Stimulated activated CD4-positive, alpha-beta T cell treated with anti-CD3 and anti-CD28 coated beads, Interleukin-1b, Interleukin-23, amount 100 ng/mL, for 48 hours (primary cell): ENCODE measurements at regions not wholly inside any gene's neighbourhood (a gene's known extent, or its start where the extent isn't known, plus 50 kb on each side); places are given as distances from the start of the nearest gene placed in this dataset.

ENCODE experiments used
- DNase-seq: peaks from one replicate; pipeline ENCODE4 v3.0.0-alpha.2; 2020

DNA sequence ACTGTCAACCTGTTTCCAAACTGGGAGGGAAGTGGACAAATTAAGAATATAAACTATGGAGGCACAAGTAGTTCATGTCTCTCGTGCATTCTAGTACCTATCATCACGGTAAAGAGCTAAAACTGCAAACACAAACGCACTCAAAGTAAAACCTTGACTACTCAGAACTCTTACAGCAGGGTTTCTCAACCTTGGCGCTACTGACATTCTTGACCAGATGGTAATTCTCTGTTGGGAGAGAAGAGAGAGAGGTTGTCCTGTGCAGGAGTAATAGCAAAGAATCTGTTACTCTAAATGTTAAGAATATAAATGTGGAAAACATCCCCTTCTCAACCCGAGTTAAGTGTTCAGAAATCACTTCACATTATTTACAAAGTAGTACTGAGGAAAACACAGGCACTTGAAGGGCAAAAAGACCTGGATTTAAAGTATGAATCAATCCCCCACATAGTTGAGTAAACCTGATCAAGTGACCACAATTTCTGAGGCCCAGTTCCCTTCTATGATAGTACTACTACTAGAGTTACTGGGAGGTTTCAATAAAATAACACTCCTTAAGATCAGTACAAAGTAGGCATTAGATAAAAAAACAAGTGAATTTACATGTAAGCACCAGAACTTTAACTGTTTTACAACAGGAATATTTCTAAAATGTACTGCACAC, 73.1 kb upstream of the ARHGAP32 start:
- DNase-seq, result no peak

DNA sequence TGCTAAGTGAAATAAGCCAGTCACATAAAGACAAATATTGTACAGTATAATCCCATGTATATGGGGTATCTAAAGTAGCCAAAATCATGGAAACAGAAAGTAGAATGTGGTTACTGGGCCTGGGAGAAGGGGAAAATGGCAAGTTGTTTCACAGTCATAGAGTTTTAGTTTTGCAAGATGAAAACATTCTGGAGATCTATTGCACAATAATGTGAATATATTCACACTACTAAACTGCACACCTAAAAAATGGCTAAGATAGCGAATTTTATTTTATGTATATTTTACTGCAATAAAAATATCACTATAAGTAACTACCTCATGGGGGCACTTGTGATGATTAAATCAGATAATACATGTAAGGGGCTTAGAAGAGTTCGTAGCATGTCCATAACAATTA, 72.0 kb upstream of the ARHGAP32 start:
- DNase-seq, result no peak

DNA sequence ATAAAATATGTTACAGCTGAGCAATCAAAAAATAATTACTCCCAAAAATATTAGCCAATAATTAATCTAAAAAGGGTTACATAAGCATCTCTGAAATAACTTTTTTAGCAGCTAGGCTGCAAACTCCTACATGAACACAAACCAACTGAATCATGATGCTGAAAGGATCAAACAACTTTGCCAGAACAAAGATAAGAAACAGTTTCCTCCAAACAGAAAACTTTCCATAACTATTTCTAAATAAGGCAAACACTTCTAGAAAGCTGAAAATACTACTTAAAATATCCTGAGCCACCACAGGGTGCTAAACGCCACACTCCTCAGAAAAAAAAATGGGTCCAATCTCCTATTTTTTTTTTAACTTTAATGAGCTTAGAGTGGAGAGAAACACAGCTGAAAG, 68.6 kb upstream of the ARHGAP32 start:
- DNase-seq, result no peak

DNA sequence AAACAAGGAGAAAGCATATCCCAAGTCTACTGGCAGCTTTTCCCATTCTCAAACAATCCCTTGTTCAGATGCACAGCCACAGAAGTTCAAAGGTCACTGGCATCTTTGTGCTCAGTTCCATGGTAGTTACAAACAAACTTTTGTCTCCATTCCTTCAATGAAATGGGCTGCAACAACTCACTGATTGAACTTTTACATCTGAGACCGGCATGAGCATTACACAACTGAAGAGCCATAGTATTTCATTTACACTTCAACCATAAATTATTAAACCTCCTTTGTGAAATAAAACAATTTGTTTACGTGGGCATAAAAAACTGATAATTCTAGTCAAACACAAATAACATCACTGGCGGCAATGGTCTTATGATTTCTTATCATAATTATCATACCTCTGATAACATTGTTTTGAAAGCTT, 67.8 kb upstream of the ARHGAP32 start:
- DNase-seq, result no peak

DNA sequence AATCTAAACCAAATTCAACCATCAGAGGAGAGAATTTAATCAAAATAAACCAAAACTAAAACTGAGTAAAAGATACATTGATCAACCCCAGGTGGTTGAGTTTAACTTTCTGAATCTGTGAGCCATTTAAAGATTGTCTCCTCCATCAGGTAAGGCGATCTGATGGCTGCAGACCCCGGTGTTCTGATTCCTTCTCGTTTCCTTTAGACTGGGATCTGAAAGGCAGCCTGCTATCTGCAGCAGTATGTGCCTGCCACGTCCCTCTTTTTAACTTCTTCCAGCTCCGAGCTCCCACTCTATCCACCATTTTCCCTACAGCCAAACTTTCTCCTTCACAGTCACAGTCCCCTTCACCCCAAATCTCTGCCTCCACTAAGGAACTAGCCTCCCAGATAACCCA, 66.1 kb upstream of the ARHGAP32 start:
- no peak for DNase-seq

DNA sequence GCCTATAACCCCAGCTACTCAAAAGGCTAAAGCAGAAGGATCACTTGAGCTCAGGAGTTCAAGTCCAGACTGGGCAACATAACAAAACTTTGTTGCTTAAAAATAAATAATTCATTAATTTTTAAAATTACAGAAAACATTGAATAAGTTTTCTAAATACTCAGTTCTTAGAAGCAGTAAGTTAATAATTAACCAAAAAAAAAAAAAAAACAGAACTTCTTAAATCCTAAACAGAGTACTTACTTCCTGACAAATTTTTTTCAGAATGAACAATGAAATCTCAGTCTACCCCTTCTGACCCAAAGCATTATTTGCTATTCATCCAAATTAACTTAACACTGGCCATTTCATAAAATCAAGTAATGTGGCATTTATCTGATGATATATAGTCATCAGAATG, 65.4 kb upstream of the ARHGAP32 start:
- DNase-seq, result no peak

DNA sequence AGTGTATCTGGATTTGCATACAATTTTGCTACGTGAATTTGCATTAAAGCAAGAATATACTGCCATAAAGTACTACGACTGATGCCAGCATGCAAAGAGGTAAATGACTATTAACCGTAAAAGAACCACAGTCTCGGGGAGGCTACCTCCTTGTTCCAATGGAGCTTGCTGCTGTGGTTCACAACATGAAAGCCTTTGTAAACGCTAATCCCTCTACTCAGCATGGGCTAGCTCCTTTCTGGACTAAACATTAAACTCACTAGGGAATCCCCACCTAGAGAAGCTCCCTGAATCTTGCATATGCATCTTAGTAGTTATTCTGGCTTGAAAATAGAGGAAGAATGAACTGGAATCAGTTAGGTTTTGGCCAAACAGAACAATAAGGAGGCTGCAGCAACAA, 60.5 kb upstream of the ARHGAP32 start:
- DNase-seq, result no peak

DNA sequence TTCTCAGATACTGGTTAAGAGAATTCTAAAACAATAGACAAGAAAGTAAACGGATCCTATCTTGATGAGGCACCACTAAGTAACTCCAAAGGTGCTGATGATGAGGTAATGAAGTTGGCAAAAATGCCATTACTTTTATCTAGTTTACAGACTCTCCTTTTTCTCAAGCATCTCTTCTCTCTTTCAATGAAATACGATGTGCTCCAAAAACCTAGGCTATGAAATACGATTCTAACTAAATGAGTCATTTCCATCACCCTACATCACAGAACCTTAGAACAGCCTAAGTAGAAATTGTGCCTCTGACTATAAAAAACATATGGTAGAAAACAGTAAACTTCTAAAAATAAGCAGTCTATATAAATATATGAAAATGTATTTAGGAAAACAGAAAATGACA, 58.9 kb upstream of the ARHGAP32 start:
- no peak for DNase-seq

DNA sequence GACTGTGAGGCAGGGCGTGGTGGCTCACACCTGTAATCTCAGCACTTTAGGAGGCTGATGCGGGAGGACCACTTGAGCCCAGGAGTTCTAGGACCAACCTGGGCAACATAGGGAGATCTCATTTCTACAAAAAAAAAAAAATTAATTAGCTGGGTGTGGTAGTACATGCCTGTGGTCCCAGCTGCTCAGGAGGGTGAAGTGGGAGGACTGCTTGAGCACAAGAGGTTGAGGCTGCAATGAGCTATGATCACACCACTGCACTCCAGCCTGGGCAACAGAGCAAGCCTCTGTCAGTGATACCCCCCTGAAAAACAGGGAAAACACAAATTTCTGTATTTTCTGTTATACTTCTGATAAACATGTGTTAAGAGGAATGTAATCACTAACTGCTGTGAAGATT, 57.8 kb upstream of the ARHGAP32 start:
- DNase-seq, result no peak

DNA sequence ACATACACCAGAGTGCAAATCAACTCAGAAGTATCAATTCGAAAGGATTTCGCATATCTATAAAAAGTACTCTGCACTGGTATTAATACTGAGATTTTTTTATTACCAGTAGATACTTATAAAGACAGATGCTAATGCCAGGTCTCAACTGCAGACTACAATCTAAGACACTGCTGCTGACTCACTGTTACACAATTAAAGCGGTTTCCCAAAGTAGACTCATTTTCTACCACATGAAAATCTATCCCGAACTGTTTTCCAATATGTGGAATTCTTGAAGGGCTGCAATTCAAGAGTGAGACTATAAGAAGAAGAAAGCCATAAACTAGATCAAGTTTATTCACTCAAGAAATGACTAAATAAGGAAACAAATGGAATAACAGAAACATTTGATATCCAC, 57.2 kb upstream of the ARHGAP32 start:
- no peak for DNase-seq

DNA sequence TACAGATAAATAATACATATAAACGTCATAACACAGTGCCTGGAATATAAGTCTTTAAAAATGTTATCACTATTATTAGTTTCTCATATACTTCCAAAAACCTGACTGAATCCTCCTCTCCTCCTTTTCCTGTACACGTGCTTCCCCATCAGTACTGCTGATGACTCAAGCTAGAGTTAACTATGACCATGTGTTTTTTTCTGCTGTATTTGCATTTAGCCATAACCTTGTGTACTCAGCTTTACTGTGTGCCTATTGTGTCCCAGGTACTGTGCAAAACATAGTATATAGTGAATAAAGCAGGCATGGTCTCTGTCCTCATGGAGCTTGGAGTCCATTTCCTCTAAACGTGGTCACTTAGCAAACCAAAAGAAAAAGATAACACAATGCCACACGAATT, 56.5 kb upstream of the ARHGAP32 start:
- no peak for DNase-seq

DNA sequence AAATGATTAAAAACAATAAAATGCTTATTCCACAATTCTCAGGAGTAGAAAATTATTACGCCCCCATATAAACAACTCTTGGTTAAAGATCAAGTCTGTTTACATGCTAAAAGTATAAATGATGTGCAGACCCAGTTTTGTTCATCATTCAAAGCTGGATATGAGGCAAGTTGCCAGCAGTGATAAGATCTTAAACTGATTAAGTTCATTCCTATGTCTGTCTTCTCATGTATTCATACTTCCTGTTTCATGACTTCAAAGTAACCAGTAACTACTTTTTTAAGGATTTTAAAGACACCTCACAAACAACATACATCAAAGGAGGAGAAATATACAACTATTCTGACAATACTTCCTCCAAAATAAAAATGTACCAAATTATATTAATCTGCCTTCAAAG, 55.0 kb upstream of the ARHGAP32 start:
- no peak for DNase-seq

DNA sequence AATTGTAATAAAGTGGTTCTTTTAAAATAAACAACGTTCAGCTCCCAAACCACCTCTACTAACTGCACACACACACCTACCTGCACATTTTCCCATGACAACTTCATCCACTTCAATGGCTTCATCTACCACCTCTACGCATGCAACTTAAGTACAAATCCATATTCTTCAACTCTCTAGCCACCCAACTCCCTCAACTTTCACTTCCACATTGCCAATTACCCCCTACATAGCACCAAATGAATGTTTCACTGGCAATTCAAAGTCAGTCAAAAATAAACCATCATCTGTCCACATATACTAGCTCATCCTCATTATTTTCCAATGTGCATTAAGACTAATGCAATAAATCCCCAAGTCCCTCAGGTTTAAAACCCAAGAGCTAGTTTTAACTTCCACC, 50.7 kb upstream of the ARHGAP32 start:
- no peak for DNase-seq
